Hindlimb muscle (tissue), 1 donor: ENCODE measurements at regions not wholly inside any gene's neighbourhood (a gene's known extent, or its start where the extent isn't known, plus 50 kb on each side); places are given as distances from the start of the nearest gene placed in this dataset.

Experiments used
- DNase-seq: peaks from one replicate; pipeline ENCODE4 v3.0.0-alpha.2; 2013

- DNase-seq: no peak
Measured at GRCh38 chr4:161101881-161102280, 1061.9 kb downstream of the FSTL5 start.

- peak; percentile 5 for DNase-seq
Measured at GRCh38 chr4:161097821-161098220, 1066.0 kb downstream of the FSTL5 start.

GRCh38 chr4:161061046-161061445 lies 1102.8 kb downstream of the FSTL5 start:
- DNase-seq: no peak
